HepG2 (cell line): ENCODE measurements at regions not wholly inside any gene's neighbourhood (a gene's known extent, or its start where the extent isn't known, plus 50 kb on each side); places are given as distances from the start of the nearest gene placed in this dataset.

ENCODE experiments used
- POLR2A ChIP-seq, 2 experiments: IDR thresholded peaks; 2 replicates each; pipeline ENCODE4 v1.6.1; 2011; ENCODE audit warnings: low read depth in 2 of 2, low read length in 2 of 2, mild to moderate bottlenecking in 1 of 2, moderate library complexity in 1 of 2; ENCODE audit not compliant: insufficient read depth in 1 of 2
- RAD21 ChIP-seq: fragments of 450-650 bp; formaldehyde crosslinking; IDR thresholded peaks from 2 replicates; pipeline ENCODE4 v1.5.0; 2020; ENCODE audit warnings: mild to moderate bottlenecking
- SIN3A ChIP-seq: IDR thresholded peaks from 2 replicates; pipeline ENCODE4 v1.6.1; 2011; ENCODE audit warnings: low read depth, mild to moderate bottlenecking, control low read depth, low read length, borderline replicate concordance
- ZBTB7A ChIP-seq: sonication (generic); formaldehyde crosslinking; IDR thresholded peaks from 2 replicates; pipeline ENCODE4 v1.8.0; 2022; ENCODE audit warnings: mild to moderate bottlenecking, missing genetic modification reagents

- no peak for TF ChIP-seq RAD21 (CRISPR knock-in tag)
- no peak for TF ChIP-seq POLR2A (IDR thresholded peaks at IDR 0.05; ENCODE audit: insufficient read depth in 1 of 2, low read depth in 2 of 2, low read length in 2 of 2)
- TF ChIP-seq SIN3A = no peak
- no peak for TF ChIP-seq ZBTB7A (CRISPR knock-in tag)
Measured at GRCh38 chr13:105607426-105607825, 928.0 kb downstream of the EFNB2 start.
